ENCODE measurements at regions not wholly inside any gene's neighbourhood (a gene's known extent, or its start where the extent isn't known, plus 50 kb on each side); places are given as distances from the start of the nearest gene placed in this dataset.

DNA sequence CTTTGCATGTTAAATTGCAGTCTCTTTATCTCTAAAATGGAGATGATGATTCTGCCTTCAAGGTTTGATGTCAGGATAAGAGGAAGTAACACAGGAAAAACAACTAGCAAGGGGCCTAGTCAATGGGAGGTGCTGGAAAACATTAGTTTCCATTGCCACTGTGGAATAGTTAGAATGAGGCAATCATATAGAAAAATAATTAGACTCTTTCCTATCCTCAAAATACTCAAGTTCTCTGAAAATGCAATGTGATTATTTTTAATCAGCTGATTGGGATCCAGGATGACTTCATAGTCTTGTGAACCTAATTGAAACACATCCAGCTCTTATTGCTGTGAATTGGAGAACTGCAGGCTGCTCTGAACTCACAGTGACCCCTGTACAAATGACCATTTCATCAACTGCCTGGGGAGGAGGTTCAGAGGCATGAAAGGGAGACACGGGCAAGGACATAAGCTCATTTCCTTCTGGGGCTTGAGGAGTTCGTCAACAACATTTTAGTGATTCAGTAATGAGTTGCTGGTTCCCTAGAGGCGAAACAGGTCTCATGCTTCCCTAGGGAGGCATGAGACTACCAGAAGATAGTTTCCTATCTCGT lies 422.5 kb downstream of the LPIN1 start:
- TF ChIP-seq EZH2 (IDR thresholded peaks at IDR 0.05), result no peak
- TF ChIP-seq, protein P1, sequence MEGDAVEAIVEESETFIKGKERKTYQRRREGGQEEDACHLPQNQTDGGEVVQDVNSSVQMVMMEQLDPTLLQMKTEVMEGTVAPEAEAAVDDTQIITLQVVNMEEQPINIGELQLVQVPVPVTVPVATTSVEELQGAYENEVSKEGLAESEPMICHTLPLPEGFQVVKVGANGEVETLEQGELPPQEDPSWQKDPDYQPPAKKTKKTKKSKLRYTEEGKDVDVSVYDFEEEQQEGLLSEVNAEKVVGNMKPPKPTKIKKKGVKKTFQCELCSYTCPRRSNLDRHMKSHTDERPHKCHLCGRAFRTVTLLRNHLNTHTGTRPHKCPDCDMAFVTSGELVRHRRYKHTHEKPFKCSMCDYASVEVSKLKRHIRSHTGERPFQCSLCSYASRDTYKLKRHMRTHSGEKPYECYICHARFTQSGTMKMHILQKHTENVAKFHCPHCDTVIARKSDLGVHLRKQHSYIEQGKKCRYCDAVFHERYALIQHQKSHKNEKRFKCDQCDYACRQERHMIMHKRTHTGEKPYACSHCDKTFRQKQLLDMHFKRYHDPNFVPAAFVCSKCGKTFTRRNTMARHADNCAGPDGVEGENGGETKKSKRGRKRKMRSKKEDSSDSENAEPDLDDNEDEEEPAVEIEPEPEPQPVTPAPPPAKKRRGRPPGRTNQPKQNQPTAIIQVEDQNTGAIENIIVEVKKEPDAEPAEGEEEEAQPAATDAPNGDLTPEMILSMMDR (IDR thresholded peaks at IDR 0.05), result no peak
- no peak for TF ChIP-seq EZH2phosphoT487 (IDR thresholded peaks at IDR 0.05)
